Neural crest cell (in vitro differentiated cells): ENCODE measurements at regions not wholly inside any gene's neighbourhood (a gene's known extent, or its start where the extent isn't known, plus 50 kb on each side); places are given as distances from the start of the nearest gene placed in this dataset.
A peak's percentile ranks its signal among the peaks of the same experiment; 100 is the strongest.

Experiments
- DNase-seq: peaks from one replicate; pipeline ENCODE4 v3.0.0; 2021; ENCODE audit warnings: low read depth, mixed read lengths, low spot score
- H3K27ac Mint-ChIP-seq: one replicate; pipeline ENCODE4 v1.8.0; 2021; ENCODE audit warnings: mild to moderate bottlenecking, mixed read lengths; ENCODE audit not compliant: unreplicated experiment
- H3K27me3 Mint-ChIP-seq: 2 replicates; pipeline ENCODE4 v1.8.0; 2021; ENCODE audit warnings: low read depth, mild to moderate bottlenecking, mixed read lengths
- H3K36me3 Mint-ChIP-seq: 2 replicates; pipeline ENCODE4 v1.8.0; 2021; ENCODE audit warnings: low read depth, mild to moderate bottlenecking, mixed read lengths
- H3K4me1 Mint-ChIP-seq: 2 replicates; pipeline ENCODE4 v1.8.0; 2021; ENCODE audit warnings: mixed read lengths
- H3K4me3 Mint-ChIP-seq: one replicate; pipeline ENCODE4 v1.8.0; 2021; ENCODE audit warnings: mild to moderate bottlenecking, mixed read lengths
- H3K9me3 Mint-ChIP-seq: 2 replicates; pipeline ENCODE4 v1.8.0; 2021; ENCODE audit warnings: mixed read lengths
- TF ChIP-seq, protein P1 (sequence below): fragments of 200-600 bp; sonication (generic); conservative IDR thresholded peaks from 2 replicates; pipeline ENCODE4 v1.5.0; 2021; ENCODE audit warnings: antibody characterized with exemption, mild to moderate bottlenecking

DNA sequence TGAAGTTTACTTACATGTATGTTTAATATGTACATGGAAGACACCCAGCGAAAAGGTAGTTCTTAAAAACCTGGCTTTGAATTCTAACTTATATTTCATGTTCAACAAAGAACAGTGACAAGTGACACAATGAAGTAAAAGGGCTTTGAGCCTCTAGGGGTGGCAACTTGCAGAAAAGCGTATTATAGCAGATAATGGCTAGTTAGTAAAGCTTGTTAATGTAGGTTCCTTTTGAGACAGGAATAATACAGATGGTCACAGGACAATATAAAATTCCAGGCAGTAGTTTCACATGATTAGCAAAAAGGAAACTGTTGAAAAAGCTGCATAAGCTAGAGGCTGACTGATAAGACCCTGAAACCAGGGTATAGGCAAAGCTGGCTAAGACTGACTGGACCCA lies 132.4 kb upstream of the FTMT start:
- peaks cover 14% of the 10 kb centered on the region for H3K9me3 Mint-ChIP-seq
- H3K27me3 Mint-ChIP-seq: no peaks in the 10 kb centered on the region
- no peaks in the 10 kb centered on the region for H3K4me1 Mint-ChIP-seq
- no peak overlapping the region for H3K4me3 Mint-ChIP-seq
- TF ChIP-seq, protein P1, sequence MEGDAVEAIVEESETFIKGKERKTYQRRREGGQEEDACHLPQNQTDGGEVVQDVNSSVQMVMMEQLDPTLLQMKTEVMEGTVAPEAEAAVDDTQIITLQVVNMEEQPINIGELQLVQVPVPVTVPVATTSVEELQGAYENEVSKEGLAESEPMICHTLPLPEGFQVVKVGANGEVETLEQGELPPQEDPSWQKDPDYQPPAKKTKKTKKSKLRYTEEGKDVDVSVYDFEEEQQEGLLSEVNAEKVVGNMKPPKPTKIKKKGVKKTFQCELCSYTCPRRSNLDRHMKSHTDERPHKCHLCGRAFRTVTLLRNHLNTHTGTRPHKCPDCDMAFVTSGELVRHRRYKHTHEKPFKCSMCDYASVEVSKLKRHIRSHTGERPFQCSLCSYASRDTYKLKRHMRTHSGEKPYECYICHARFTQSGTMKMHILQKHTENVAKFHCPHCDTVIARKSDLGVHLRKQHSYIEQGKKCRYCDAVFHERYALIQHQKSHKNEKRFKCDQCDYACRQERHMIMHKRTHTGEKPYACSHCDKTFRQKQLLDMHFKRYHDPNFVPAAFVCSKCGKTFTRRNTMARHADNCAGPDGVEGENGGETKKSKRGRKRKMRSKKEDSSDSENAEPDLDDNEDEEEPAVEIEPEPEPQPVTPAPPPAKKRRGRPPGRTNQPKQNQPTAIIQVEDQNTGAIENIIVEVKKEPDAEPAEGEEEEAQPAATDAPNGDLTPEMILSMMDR: no peak
- DNase-seq: no peak
- H3K27ac Mint-ChIP-seq: no peak overlapping the region
- no peaks in the 10 kb centered on the region for H3K36me3 Mint-ChIP-seq

DNA sequence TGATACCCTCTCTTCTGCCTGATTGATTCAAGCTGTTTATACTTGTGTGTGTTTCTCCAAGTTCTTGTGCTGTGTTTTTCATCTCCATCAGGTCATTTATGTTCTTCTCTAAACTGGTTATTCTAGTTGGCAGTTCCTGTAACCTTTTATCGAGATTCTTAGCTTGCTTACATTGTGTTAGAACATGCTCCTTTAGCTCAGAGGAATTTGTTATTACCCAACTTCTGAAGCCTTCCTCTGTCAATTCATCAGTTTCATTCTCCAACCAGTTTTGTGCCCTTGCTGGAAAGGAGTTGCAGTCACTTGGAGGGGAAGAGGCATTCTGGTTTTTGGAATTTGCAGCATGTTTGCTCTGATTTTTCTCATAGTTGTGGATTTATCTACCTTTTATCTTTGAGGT lies 126.2 kb upstream of the FTMT start:
- no peak for DNase-seq
- TF ChIP-seq, protein P1: no peak
- Mint-ChIP-seq H3K4me1 (no peaks in the 10 kb centered on the region), H3K4me3 (no peak overlapping the region), H3K27me3 (no peaks in the 10 kb centered on the region), H3K27ac (peak overlapping the region; percentile 51), H3K36me3 (no peaks in the 10 kb centered on the region), H3K9me3 (peaks cover 9% of the 10 kb centered on the region)

DNA sequence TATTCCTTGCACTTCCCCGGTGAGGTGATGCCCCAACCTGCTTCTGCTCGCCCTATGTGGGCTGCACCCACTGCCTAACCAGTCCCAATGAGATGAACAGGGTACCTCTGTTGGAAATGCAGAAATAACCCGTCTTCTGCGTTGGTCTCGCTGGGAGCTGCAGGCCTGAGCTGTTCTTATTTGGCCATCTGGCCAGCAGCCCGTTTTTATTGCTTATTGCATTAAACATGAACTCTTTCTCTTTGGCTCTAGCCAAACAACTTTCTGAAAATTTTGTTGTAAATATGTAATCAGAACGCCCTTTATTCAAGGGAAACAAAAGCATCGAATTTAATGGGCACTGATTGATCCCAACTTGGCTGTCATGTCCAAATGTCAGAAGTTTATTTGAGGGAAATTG lies 124.7 kb upstream of the FTMT start:
- Mint-ChIP-seq H3K4me1 (no peaks in the 10 kb centered on the region), H3K4me3 (no peak overlapping the region), H3K27me3 (no peaks in the 10 kb centered on the region), H3K36me3 (no peaks in the 10 kb centered on the region), H3K9me3 (peaks cover 2% of the 10 kb centered on the region), H3K27ac (no peak overlapping the region)
- no peak for DNase-seq
- TF ChIP-seq, protein P1: no peak

DNA sequence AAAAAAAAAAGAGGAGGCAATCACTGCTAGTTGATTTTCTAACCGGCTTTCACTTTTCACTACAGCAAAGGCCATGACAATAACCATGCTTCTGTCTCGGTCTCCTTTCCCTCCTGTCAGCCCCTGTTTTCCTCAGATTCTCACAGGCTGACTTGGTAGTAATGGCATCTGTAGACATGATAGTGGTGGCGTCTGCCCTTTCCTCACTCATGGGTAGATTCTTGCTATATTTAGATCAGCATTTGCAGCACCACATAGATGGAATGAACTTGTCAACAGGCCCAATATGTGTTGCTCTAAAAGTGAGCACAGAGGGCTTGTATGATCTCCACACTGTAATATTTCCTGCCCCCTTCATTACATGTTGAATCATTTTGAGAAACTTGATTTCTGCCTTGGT lies 120.3 kb upstream of the FTMT start:
- no peak for DNase-seq
- H3K9me3 Mint-ChIP-seq: no peaks in the 10 kb centered on the region
- TF ChIP-seq, protein P1: no peak
- no peaks in the 10 kb centered on the region for H3K4me1 Mint-ChIP-seq
- no peaks in the 10 kb centered on the region for H3K27me3 Mint-ChIP-seq
- no peaks in the 10 kb centered on the region for H3K36me3 Mint-ChIP-seq
- no peak overlapping the region for H3K4me3 Mint-ChIP-seq
- H3K27ac Mint-ChIP-seq: no peak overlapping the region

DNA sequence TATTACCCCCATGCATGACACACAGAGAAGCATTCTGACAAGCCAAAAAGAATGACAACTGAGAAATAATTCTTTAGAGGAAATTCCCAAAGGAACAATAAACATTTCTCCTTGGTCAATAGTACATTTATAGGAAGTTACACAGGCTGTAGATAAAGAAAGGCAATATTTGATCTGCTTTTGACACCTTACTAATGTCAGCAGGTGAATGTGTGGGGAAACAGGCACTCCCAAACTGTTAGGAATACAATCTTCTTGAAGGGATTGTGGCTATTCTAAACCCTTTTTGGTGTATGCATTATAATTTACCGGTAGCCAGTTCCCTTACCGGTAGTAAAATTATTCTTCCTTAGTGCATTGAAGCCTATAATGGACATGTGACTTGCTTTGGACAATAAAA lies 116.1 kb upstream of the FTMT start:
- H3K9me3 Mint-ChIP-seq: peaks cover 3% of the 10 kb centered on the region

More for the DNA sequence above, 116.1 kb upstream of the FTMT start:
- no peak overlapping the region for H3K27ac Mint-ChIP-seq
- H3K4me1 Mint-ChIP-seq: no peaks in the 10 kb centered on the region
- TF ChIP-seq, protein P1: no peak
- H3K4me3 Mint-ChIP-seq: no peak overlapping the region
- H3K36me3 Mint-ChIP-seq: no peaks in the 10 kb centered on the region
- no peaks in the 10 kb centered on the region for H3K27me3 Mint-ChIP-seq
- no peak for DNase-seq
